HepG2 (cell line): ENCODE measurements at regions not wholly inside any gene's neighbourhood (a gene's known extent, or its start where the extent isn't known, plus 50 kb on each side); places are given as distances from the start of the nearest gene placed in this dataset.

ENCODE experiments used
- ARNT ChIP-seq: fragments of 450-650 bp; IDR thresholded peaks from 2 replicates; pipeline ENCODE4 v1.6.1; 2017
- ATF7 ChIP-seq, 2 experiments: fragments of 450-650 bp in 1 of 2; sonication (generic) in 1 of 2; formaldehyde crosslinking in 1 of 2; IDR thresholded peaks; 2 replicates each; pipeline versions ENCODE4 v1.4.0 to v1.6.1; 2016 to 2020; ENCODE audit warnings: antibody characterized with exemption in 1 of 2, mild to moderate bottlenecking in 1 of 2, missing genetic modification reagents in 1 of 2
- EP300 ChIP-seq, 3 experiments: sonication (generic) in 1 of 3; formaldehyde crosslinking in 1 of 3; IDR thresholded peaks; 2 replicates each; pipeline versions ENCODE4 v1.5.1 to v1.6.1; 2011 to 2020; ENCODE audit warnings: low read depth in 2 of 3, low read length in 2 of 3, borderline replicate concordance in 1 of 3, improper control_type of control experiment in 1 of 3, mild to moderate bottlenecking in 1 of 3, missing genetic modification reagents in 1 of 3, moderate library complexity in 1 of 3
- HNRNPK ChIP-seq: fragments of 200-400 bp; formaldehyde crosslinking; IDR thresholded peaks from 2 replicates; pipeline ENCODE4 v1.6.1; 2018; ENCODE audit warnings: low read length, low read depth, moderate library complexity, mild to moderate bottlenecking; ENCODE audit not compliant: poor library complexity, severe bottlenecking
- HOXA5 ChIP-seq: sonication (generic); formaldehyde crosslinking; IDR thresholded peaks from 2 replicates; pipeline ENCODE4 v1.4.0; 2020; ENCODE audit warnings: missing genetic modification reagents
- MAX ChIP-seq: IDR thresholded peaks from 2 replicates; pipeline ENCODE4 v1.6.1; 2012; ENCODE audit warnings: inconsistent platforms
- MTF1 ChIP-seq: sonication (generic); formaldehyde crosslinking; IDR thresholded peaks from 2 replicates; pipeline ENCODE4 v1.5.0; 2020; ENCODE audit warnings: missing genetic modification reagents
- POLR2A ChIP-seq, 2 experiments: IDR thresholded peaks; 2 replicates each; pipeline ENCODE4 v1.6.1; 2011; ENCODE audit warnings: low read depth in 2 of 2, low read length in 2 of 2, mild to moderate bottlenecking in 1 of 2, moderate library complexity in 1 of 2; ENCODE audit not compliant: insufficient read depth in 1 of 2
- POLR2AphosphoS5 ChIP-seq: IDR thresholded peaks from 2 replicates; pipeline ENCODE4 v1.6.1; 2012; ENCODE audit warnings: low read depth, low read length
- RAD21 ChIP-seq: fragments of 450-650 bp; formaldehyde crosslinking; IDR thresholded peaks from 2 replicates; pipeline ENCODE4 v1.5.0; 2020; ENCODE audit warnings: mild to moderate bottlenecking
- TF ChIP-seq, protein P1 (sequence below): sonication (generic); formaldehyde crosslinking; IDR thresholded peaks from 2 replicates; pipeline ENCODE4 v1.5.0; 2020; ENCODE audit warnings: mild to moderate bottlenecking, missing genetic modification reagents, moderate library complexity
- TF ChIP-seq, protein P2 (sequence below): sonication (generic); formaldehyde crosslinking; IDR thresholded peaks from 2 replicates; pipeline ENCODE4 v1.4.0; 2020; ENCODE audit warnings: missing genetic modification reagents

- TF ChIP-seq, protein P1, sequence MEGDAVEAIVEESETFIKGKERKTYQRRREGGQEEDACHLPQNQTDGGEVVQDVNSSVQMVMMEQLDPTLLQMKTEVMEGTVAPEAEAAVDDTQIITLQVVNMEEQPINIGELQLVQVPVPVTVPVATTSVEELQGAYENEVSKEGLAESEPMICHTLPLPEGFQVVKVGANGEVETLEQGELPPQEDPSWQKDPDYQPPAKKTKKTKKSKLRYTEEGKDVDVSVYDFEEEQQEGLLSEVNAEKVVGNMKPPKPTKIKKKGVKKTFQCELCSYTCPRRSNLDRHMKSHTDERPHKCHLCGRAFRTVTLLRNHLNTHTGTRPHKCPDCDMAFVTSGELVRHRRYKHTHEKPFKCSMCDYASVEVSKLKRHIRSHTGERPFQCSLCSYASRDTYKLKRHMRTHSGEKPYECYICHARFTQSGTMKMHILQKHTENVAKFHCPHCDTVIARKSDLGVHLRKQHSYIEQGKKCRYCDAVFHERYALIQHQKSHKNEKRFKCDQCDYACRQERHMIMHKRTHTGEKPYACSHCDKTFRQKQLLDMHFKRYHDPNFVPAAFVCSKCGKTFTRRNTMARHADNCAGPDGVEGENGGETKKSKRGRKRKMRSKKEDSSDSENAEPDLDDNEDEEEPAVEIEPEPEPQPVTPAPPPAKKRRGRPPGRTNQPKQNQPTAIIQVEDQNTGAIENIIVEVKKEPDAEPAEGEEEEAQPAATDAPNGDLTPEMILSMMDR = no peak
- no peak for TF ChIP-seq MTF1 (CRISPR knock-in tag)
- TF ChIP-seq, protein P2, sequence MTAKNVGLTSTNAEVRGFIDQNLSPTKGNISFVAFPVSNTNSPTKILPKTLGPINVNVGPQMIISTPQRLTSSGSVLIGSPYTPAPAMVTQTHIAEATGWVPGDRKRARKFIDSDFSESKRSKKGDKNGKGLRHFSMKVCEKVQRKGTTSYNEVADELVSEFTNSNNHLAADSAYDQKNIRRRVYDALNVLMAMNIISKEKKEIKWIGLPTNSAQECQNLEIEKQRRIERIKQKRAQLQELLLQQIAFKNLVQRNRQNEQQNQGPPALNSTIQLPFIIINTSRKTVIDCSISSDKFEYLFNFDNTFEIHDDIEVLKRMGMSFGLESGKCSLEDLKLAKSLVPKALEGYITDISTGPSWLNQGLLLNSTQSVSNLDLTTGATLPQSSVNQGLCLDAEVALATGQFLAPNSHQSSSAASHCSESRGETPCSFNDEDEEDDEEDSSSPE = no peak
- no peak for TF ChIP-seq EP300 (IDR thresholded peaks at IDR 0.05; ENCODE audit: low read depth in 2 of 2, low read length in 2 of 2)
- TF ChIP-seq EP300 (CRISPR knock-in tag; IDR thresholded peaks at IDR 0.05; ENCODE audit: borderline replicate concordance) = no peak
- TF ChIP-seq POLR2A (IDR thresholded peaks at IDR 0.05; ENCODE audit: insufficient read depth in 1 of 2, low read depth in 2 of 2, low read length in 2 of 2) = no peak
- no peak for TF ChIP-seq HOXA5 (CRISPR knock-in tag)
- no peak for TF ChIP-seq ATF7 (IDR thresholded peaks at IDR 0.05)
- no peak for TF ChIP-seq ATF7 (CRISPR knock-in tag; IDR thresholded peaks at IDR 0.05)
- TF ChIP-seq HNRNPK = no peak
- TF ChIP-seq RAD21 (CRISPR knock-in tag) = no peak
- no peak for TF ChIP-seq MAX
- no peak for TF ChIP-seq POLR2AphosphoS5
- TF ChIP-seq ARNT = no peak
Measured at GRCh38 chr13:31055589-31055988, 106.1 kb downstream of the HSPH1 start.
